ENCODE measurements at regions not wholly inside any gene's neighbourhood (a gene's known extent, or its start where the extent isn't known, plus 50 kb on each side); places are given as distances from the start of the nearest gene placed in this dataset.
A peak's percentile ranks its signal among the peaks of the same experiment; 100 is the strongest.
"Not testable (repeated sequence)": the region's sequence is repeated elsewhere in the genome, so short reads cannot be mapped to it uniquely, and the experiment has no call there.

DNA sequence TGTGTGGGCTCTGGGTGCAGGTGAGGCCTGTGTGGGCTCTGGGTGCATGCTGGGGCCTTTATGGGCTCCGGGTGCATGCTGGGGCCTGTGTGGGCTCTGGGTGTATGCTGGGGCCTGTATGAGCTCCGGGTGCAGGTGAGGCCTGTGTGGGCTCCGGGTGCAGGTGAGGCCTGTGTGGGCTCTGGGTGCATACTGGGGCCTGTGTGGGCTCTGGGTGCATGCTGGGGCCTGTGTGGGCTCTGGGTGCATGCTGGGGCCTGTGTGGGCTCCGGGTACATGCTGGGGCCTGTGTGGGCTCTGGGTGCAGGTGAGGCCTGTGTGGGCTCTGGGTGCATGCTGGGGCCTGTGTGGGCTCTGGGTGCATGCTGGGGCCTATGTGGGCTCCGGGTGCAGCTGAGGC lies 80.5 kb upstream of the ACKR3 start:
- intact Hi-C loops (cut with DNase I, micrococcal nuclease); CTCF ChIA-PET; ATAC-seq; H3K36me3 Mint-ChIP-seq (ENCODE audit: low read depth); H3K27me3 Mint-ChIP-seq; POLR2A ChIA-PET; H3K4me3 Mint-ChIP-seq; H3K4me1 Mint-ChIP-seq; H3K9me3 Mint-ChIP-seq (ENCODE audit: low read depth); DNase-seq; H3K27ac Mint-ChIP-seq: not testable (repeated sequence)

DNA sequence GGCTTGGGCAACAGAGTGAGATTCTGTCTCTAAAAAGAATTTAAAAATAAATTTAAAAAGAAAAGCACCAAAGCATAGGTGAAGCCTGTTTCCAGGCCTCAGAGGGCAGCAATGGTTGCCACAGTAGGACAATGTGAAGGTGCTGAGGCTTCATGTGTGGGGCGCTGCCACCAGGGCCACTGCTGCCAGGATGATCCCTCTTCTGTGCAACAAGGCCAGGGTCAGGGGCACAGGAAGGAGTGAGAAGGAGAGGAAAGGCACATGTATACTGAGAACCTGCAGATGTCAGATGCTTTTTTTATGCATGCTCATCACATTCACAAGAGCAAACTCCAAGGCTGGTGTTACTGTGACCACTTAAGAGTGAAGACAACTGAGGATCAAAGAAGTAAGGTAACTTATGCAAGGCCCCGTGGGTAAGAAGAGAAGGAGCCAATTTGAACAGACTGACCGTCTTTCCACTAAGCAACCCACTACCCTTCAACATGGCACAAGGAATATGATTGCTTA lies 79.7 kb upstream of the ACKR3 start:
- H3K4me3 Mint-ChIP-seq: no peak overlapping the region
- no peak overlapping the region for H3K27ac Mint-ChIP-seq
- intact Hi-C loops (cut with DNase I, micrococcal nuclease): no loop called here
- no peak for DNase-seq
- no peaks in the 10 kb centered on the region for H3K4me1 Mint-ChIP-seq
- H3K9me3 Mint-ChIP-seq (ENCODE audit: low read depth): peaks cover 1% of the 10 kb centered on the region
- POLR2A ChIA-PET: no interaction called here
- peaks cover under 1% of the 10 kb centered on the region for H3K27me3 Mint-ChIP-seq
- no peak for ATAC-seq
- H3K36me3 Mint-ChIP-seq (ENCODE audit: low read depth): no peaks in the 10 kb centered on the region
- CTCF ChIA-PET: no interaction called here

DNA sequence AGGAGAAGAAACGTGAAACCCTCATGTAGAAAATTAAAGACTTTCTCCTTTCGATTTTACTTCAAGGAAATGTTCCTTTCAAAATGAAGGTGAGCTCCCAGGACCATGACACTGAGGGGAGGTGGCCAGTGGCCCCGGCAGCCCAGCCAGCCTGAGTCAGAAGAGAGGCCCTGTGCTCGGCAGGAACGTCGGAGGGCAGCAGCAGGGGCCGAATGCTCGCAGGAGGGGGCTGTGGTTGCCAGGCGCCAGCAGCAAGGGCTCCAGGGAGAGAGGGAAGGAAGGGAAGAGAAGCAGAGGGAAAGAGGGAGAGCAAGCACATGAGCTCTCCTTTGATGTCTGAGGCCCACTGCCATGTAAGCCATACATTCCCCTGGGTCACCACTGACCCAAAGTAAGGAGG lies 73.3 kb upstream of the ACKR3 start:
- ATAC-seq (no peak), DNase-seq (no peak)
- Mint-ChIP-seq H3K4me1 (no peaks in the 10 kb centered on the region), H3K27me3 (peaks cover 11% of the 10 kb centered on the region), H3K27ac (no peak overlapping the region), H3K9me3 (ENCODE audit: low read depth) (peaks cover 1% of the 10 kb centered on the region), H3K4me3 (no peak overlapping the region), H3K36me3 (ENCODE audit: low read depth) (no peaks in the 10 kb centered on the region)
- CTCF ChIA-PET: no interaction called here
- POLR2A ChIA-PET: no interaction called here
- intact Hi-C loops (cut with DNase I, micrococcal nuclease): no loop called here

DNA sequence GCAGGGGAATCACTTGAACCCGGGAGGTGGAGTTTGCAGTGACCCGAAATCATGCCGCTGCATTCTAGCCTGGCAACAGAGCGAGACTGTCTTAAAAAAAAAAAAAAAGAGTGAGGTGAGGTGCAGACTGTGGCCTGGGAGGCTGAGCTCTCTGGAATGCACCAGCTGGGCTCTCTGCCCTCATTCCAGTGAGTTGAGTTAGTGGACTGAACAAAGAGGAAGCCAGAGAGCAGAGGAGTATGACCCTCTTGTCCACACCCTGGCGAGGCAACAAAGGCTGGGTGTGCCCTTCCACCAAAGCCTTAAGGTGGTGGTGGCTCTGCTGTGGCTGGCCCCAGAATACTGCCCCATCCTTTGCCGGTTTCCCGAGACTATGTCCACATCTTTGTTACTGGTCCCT lies 71.3 kb upstream of the ACKR3 start:
- intact Hi-C loops (cut with DNase I, micrococcal nuclease): no loop called here
- H3K27me3 Mint-ChIP-seq: peaks cover 11% of the 10 kb centered on the region
- ATAC-seq (no peak), DNase-seq (no peak)
- H3K4me3 Mint-ChIP-seq: no peak overlapping the region
- no peaks in the 10 kb centered on the region for H3K9me3 Mint-ChIP-seq (ENCODE audit: low read depth)
- ChIA-PET CTCF (interaction anchor here (1.5 kb wide), 1 partner anchor 15 kb away, joined by 3 read pairs; no protein-coding TSS in a partner anchor), POLR2A (no interaction called here)
- H3K36me3 Mint-ChIP-seq (ENCODE audit: low read depth): no peaks in the 10 kb centered on the region
- no peaks in the 10 kb centered on the region for H3K4me1 Mint-ChIP-seq
- no peak overlapping the region for H3K27ac Mint-ChIP-seq

DNA sequence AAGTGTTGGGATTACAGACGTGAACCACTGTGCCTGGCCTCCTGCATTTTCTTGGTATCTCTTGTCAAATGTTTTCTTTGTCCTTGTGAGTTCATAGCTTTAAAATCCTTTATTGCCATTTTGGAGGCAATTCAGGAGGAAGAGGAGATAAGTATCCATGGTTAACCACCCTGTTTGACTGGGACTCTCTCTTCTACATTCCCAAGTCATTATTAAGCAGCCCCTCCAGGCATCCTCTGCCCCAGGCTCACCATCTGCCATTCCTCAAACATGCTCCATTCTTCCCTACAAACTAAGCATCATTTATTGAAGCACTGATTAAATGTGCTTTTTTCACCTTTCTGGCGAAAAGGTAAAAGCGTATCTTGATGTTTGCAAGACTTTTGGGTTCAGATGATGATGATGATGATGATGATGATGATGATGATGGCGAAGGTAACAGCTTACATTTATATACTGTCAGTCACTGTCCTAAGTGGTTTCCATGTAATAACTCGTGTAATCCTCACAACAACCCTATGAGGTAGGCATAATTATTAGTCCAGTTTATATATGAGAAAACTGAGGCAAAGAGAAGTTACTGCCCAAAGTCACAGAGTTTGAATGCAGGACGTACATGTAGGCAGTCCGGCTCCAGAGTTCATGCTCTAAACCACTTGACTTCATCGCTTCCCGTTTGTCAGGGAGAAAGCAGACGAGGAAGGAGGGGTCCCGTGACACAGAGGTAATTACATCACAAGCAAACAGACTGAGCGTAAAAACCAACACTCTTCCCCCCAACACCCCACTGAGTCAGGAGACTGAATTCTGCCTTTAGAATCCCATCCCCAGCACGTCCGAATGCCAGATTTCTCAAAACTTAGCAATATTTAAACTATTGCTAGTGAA lies 69.7 kb upstream of the ACKR3 start:
- ChIA-PET CTCF (no interaction called here), POLR2A (no interaction called here)

DNA sequence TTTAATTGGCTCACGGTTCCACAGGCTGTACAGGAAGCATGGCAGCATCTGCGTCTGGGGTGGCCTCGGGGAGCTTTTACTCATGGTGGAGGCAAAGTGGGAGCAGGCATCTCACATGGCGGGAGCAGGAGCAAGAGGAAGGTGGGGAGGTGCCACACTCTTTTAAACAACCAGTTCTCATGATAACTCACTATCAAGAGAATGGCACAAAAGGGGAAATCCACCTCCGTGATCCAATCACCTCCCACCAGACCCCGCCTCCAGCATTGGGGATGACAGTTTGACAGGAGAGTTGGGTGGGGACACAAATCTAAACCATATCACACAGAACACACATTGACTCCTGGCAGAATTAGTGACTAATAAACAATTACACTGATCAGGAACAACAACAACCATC lies 68.6 kb upstream of the ACKR3 start:
- Mint-ChIP-seq H3K27me3 (peaks cover 23% of the 10 kb centered on the region), H3K27ac (no peak overlapping the region), H3K4me3 (no peak overlapping the region), H3K4me1 (no peaks in the 10 kb centered on the region), H3K36me3 (ENCODE audit: low read depth) (no peaks in the 10 kb centered on the region), H3K9me3 (ENCODE audit: low read depth) (peaks cover 3% of the 10 kb centered on the region)
- ATAC-seq (no peak), DNase-seq (no peak)
- CTCF ChIA-PET: no interaction called here
- intact Hi-C loops (cut with DNase I, micrococcal nuclease): no loop called here
- POLR2A ChIA-PET: no interaction called here

More for the DNA sequence above, 69.7 kb upstream of the ACKR3 start:
- H3K27ac Mint-ChIP-seq: no peak overlapping the region
- no peak for DNase-seq
- no peak overlapping the region for H3K4me3 Mint-ChIP-seq
- intact Hi-C loops (cut with DNase I, micrococcal nuclease): no loop called here
- H3K9me3 Mint-ChIP-seq (ENCODE audit: low read depth): peaks cover 3% of the 10 kb centered on the region
- no peaks in the 10 kb centered on the region for H3K36me3 Mint-ChIP-seq (ENCODE audit: low read depth)
- peaks cover 15% of the 10 kb centered on the region for H3K27me3 Mint-ChIP-seq
- ATAC-seq: no peak
- H3K4me1 Mint-ChIP-seq: no peaks in the 10 kb centered on the region

DNA sequence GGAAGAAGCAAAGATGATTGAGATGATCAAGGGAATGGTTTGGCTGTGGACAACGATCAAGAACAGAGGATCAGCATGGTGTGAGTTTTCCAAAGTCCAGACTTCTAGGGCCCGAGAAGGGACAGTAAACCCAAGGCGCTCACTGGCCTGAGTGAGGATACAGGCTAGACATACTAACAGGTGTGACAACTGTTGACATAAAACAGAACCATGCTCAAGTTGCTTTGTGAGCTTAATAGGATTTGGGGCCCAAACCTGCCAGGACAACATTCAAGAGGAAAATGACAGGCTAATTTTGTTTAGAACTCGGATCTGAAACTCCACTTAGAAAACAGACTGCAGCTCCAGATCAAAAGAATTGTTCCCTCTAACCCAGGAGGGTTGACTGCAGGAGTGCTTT lies 68.1 kb upstream of the ACKR3 start:
- intact Hi-C loops (cut with DNase I, micrococcal nuclease): no loop called here
- H3K27ac Mint-ChIP-seq: no peak overlapping the region
- H3K9me3 Mint-ChIP-seq (ENCODE audit: low read depth): peaks cover 3% of the 10 kb centered on the region
- H3K4me3 Mint-ChIP-seq: no peak overlapping the region
- H3K36me3 Mint-ChIP-seq (ENCODE audit: low read depth): no peaks in the 10 kb centered on the region
- ChIA-PET POLR2A (no interaction called here), CTCF (no interaction called here)
- no peaks in the 10 kb centered on the region for H3K4me1 Mint-ChIP-seq
- H3K27me3 Mint-ChIP-seq: peaks cover 29% of the 10 kb centered on the region
- DNase-seq (no peak), ATAC-seq (no peak)

DNA sequence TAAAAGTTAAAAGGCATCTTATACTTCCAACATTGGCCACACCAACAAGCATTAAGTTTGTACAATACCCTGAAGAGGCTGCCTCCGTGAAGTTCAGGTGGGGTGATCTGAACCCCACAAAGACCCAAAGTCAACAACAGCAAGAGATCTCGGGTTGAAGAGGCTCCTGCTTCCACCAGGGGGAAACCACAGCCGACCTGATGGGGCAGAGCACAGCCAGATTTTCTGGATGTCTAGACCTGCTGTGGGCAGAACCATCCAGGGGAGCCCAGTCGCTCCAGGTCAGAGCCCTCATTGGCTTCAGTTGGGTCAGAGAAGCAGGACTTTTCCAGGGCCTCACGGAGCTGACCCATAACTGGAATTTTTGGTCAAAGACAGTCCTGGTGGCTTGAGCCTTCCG lies 66.5 kb upstream of the ACKR3 start:
- Mint-ChIP-seq H3K27ac (no peak overlapping the region), H3K4me3 (no peak overlapping the region), H3K9me3 (ENCODE audit: low read depth) (peaks cover 3% of the 10 kb centered on the region), H3K27me3 (peaks cover 32% of the 10 kb centered on the region), H3K4me1 (peaks cover 3% of the 10 kb centered on the region), H3K36me3 (ENCODE audit: low read depth) (no peaks in the 10 kb centered on the region)
- POLR2A ChIA-PET: no interaction called here
- DNase-seq (no peak), ATAC-seq (no peak)
- intact Hi-C loops (cut with DNase I, micrococcal nuclease): no loop called here
- CTCF ChIA-PET: interaction anchor here (1.2 kb wide), 1 partner anchor 67 kb away, joined by 4 read pairs; no protein-coding TSS in a partner anchor

DNA sequence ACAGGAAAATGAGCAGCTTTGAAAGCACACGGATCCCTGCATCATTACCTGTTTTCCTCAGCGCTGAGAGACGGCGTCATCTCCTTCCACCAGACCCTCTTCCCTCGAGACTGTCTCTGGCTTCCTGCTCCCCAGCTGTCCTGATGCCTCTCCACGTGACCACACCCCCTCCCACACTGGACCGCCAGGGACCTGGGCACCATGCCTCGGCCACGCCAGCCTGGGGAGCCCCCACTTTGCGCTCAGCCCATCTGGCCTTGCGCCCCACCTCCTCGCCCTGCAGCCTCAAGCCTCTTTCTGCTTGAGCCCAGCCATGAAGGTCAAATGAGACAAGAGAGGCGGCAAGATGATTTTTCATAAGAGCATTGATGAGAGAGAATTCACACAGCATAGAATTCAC lies 66.0 kb upstream of the ACKR3 start:
- Mint-ChIP-seq H3K27ac (no peak overlapping the region), H3K4me1 (peaks cover 3% of the 10 kb centered on the region), H3K36me3 (ENCODE audit: low read depth) (no peaks in the 10 kb centered on the region), H3K4me3 (no peak overlapping the region), H3K9me3 (ENCODE audit: low read depth) (peaks cover 3% of the 10 kb centered on the region), H3K27me3 (peaks cover 34% of the 10 kb centered on the region)
- no peak for ATAC-seq
- no peak for DNase-seq
- ChIA-PET CTCF (no interaction called here), POLR2A (no interaction called here)
- intact Hi-C loops (cut with DNase I, micrococcal nuclease): no loop called here

DNA sequence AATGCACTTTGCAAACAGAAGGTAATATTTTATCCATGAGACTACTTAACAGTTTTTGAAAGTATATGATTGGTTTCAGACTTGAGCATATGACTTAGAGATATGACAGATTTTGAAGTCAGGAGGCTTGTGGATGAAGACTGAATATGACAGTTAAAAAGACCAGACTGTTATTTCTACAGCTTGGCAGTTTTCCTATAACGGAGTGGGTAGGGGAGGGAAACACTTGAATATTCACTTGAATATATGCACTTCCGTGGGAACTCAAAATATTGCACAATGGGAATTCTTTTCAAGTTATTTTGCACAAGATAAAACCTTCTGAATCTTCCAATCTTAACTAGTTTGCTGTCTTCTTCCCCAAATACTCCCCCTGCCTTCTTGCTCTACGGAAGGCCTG lies 64.6 kb upstream of the ACKR3 start:
- DNase-seq: no peak
- POLR2A ChIA-PET: no interaction called here
- no peak overlapping the region for H3K4me3 Mint-ChIP-seq
- intact Hi-C loops (cut with DNase I, micrococcal nuclease): no loop called here
- no peaks in the 10 kb centered on the region for H3K36me3 Mint-ChIP-seq (ENCODE audit: low read depth)
- no peak overlapping the region for H3K27ac Mint-ChIP-seq
- peaks cover 32% of the 10 kb centered on the region for H3K27me3 Mint-ChIP-seq
- H3K9me3 Mint-ChIP-seq (ENCODE audit: low read depth): peaks cover 3% of the 10 kb centered on the region
- CTCF ChIA-PET: no interaction called here
- H3K4me1 Mint-ChIP-seq: peaks cover 10% of the 10 kb centered on the region
- no peak for ATAC-seq

DNA sequence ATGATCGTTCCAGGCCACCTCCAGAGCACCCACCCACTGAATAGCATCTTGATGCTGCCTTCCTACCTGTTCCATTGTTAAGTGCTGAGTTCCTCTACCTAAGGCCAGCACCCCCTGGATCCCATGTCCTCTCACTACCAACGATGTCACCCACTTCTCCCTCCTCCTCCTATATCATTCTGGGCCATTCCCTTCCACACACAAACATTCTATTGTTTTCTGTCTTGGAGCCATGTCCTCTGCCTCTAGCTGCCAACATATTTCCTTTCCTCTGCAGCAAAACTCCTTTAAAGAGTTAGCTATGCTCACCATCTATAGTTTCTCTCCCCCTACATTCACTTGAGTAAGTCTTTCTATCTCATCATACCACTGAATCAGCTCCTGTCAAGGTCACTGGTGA lies 64.0 kb upstream of the ACKR3 start:
- POLR2A ChIA-PET: no interaction called here
- CTCF ChIA-PET: no interaction called here
- Mint-ChIP-seq H3K27ac (no peak overlapping the region), H3K4me1 (peaks cover 13% of the 10 kb centered on the region), H3K36me3 (ENCODE audit: low read depth) (no peaks in the 10 kb centered on the region), H3K4me3 (no peak overlapping the region), H3K9me3 (ENCODE audit: low read depth) (peaks cover 3% of the 10 kb centered on the region), H3K27me3 (peaks cover 29% of the 10 kb centered on the region)
- ATAC-seq (no peak), DNase-seq (no peak)
- intact Hi-C loops (cut with DNase I, micrococcal nuclease): no loop called here

DNA sequence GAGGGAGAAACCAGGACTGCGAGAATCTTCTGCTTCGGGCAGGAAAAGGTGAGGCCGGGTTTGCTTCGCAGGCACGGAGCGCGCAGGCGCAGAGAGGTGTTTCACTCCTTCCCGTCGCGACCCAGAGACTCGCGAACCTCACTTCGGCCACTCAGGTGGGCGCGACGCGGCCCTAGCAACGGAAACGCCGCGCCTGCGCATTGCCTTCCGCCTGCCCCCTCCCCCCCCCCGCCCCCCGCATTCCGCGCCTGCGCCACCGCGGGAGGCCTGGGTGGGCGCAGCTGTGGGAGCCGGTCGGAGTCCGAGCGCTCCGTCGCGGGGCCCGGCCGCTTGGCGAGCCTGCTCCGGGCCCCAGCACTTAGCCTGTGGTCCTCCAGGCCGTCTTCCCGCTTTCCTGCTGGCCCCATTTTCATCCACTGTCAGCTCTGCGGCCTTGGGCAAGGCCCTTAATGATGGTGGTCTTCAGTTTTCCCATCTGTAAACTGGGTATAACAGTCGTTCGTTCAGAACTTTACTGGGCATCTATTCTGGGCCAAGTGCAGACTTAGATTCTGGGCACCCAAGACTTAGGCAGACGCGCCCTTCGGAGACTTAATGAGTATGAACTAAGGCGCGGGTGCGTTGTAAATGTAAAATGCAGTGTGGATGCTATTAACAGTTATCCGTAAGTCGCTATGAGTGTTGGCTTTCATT lies 62.1 kb upstream of the ACKR3 start:
- Mint-ChIP-seq H3K9me3 (ENCODE audit: low read depth) (peaks cover 3% of the 10 kb centered on the region), H3K36me3 (ENCODE audit: low read depth) (no peaks in the 10 kb centered on the region), H3K4me3 (peak overlapping the region; percentile 61), H3K27me3 (peaks cover 27% of the 10 kb centered on the region), H3K4me1 (peaks cover 13% of the 10 kb centered on the region), H3K27ac (no peak overlapping the region)
- peak; percentile 75 for DNase-seq
- intact Hi-C loops (cut with DNase I, micrococcal nuclease): no loop called here
- ChIA-PET POLR2A (no interaction called here), CTCF (interaction anchor here (0.6 kb wide), 1 partner anchor 164 kb away, joined by 3 read pairs; no protein-coding TSS in a partner anchor)
- peak; percentile 64 for ATAC-seq

All from activated CD4-positive, alpha-beta T cell treated with anti-CD3 and anti-CD28 coated beads for 36 hours (primary cell).